Psoas muscle (tissue), 7 donors: ENCODE measurements at regions not wholly inside any gene's neighbourhood (a gene's known extent, or its start where the extent isn't known, plus 50 kb on each side); places are given as distances from the start of the nearest gene placed in this dataset.
"Not testable (repeated sequence)": the region's sequence is repeated elsewhere in the genome, so short reads cannot be mapped to it uniquely, and the experiment has no call there.

Experiments
- ATAC-seq, 4 donors: fragments of 200-7000 bp; cut with Tn5 transposase; one replicate each; pipeline ENCODE4 v1.9.1; 2020; ENCODE audit warnings: moderate library complexity in 3 of 4, mild to moderate bottlenecking in 2 of 4
- DNase-seq, 2 donors: peaks; one replicate each; pipeline ENCODE4 v3.0.0-alpha.2; 2020
- H3K27ac ChIP-seq: fragments of 200-600 bp; one replicate; pipeline ENCODE4 v1.8.0; 2022
- H3K27me3 ChIP-seq, 3 donors: fragments of 200-600 bp in 1 of 3; one replicate each; pipeline versions ENCODE4 v1.6.1 to v1.8.0; 2013 to 2022; ENCODE audit warnings: low read length in 2 of 3, mild to moderate bottlenecking in 2 of 3, moderate library complexity in 1 of 3; ENCODE audit not compliant: insufficient read depth in 3 of 3
- H3K36me3 ChIP-seq, 2 donors: fragments of 200-600 bp in 1 of 2; one replicate each; pipeline versions ENCODE4 v1.6.1 to v1.8.0; 2013 to 2022; ENCODE audit warnings: low read depth in 1 of 2, mild to moderate bottlenecking in 1 of 2, moderate library complexity in 1 of 2; ENCODE audit not compliant: insufficient read depth in 1 of 2
- H3K4me1 ChIP-seq: fragments of 200-600 bp; one replicate; pipeline ENCODE4 v1.8.0; 2022
- H3K4me3 ChIP-seq: fragments of 200-600 bp; one replicate; pipeline ENCODE4 v1.8.0; 2022; ENCODE audit warnings: mild to moderate bottlenecking
- H3K9me3 ChIP-seq: fragments of 200-600 bp; one replicate; pipeline ENCODE4 v1.8.0; 2022
- WGBS, 3 donors: extraction: QIAGEN DNeasy Blood & Tissue Kit; methylation state at CpG; one replicate each; pipeline versions ENCODE4 v1.1.6 to v1.1.7; 2013; 5-methylcytosine and 5-hydroxymethylcytosine counted together
- intact Hi-C, 2 donors: fragments of 100-400 bp; cut with DNase I; formaldehyde crosslinking; loops; one replicate each; pipeline versions ENCODE4 v1.11.0 to v1.14.2; 2022
- TF ChIP-seq, protein P1 (sequence below): fragments of 200-600 bp; IDR thresholded peaks from one replicate; pipeline ENCODE4 v1.8.0; 2022; ENCODE audit warnings: antibody characterized with exemption
- donor health status: healthy with polysubstance abuse.
- donor health status: DM: no; HTN: no; CAD: no; lungs with moderate emphysema.
- donor health status: Bipolar disorder and iron deficiency.
- donor health status: healthy.
- donor health status: DM: yes; HTN: yes; CAD: no.
- donor health status: DM: no; HTN: no; CAD: no.
- donor health status: DM: yes; HTN: yes; CAD: no.

DNA sequence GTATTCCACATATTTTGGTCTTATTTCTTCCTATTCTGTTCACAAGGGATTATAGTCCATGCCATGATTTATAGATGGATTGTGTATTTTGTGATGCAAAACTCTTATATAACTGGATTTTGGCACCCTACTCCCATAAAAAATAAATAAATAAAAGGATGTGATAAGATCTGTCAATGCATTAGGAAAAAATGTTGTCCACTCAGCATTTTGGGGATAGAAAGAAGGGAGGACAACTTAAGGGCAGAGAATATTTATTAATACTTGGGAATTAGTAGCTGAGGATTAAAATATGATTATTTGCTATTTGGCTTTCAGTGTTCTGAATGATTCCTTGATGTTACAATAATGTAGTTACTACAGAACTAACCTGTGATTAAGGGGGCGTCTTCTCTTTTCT lies 682.6 kb downstream of the ZBBX start:
- TF ChIP-seq, protein P1, sequence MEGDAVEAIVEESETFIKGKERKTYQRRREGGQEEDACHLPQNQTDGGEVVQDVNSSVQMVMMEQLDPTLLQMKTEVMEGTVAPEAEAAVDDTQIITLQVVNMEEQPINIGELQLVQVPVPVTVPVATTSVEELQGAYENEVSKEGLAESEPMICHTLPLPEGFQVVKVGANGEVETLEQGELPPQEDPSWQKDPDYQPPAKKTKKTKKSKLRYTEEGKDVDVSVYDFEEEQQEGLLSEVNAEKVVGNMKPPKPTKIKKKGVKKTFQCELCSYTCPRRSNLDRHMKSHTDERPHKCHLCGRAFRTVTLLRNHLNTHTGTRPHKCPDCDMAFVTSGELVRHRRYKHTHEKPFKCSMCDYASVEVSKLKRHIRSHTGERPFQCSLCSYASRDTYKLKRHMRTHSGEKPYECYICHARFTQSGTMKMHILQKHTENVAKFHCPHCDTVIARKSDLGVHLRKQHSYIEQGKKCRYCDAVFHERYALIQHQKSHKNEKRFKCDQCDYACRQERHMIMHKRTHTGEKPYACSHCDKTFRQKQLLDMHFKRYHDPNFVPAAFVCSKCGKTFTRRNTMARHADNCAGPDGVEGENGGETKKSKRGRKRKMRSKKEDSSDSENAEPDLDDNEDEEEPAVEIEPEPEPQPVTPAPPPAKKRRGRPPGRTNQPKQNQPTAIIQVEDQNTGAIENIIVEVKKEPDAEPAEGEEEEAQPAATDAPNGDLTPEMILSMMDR, result no peak
- Histone ChIP-seq H3K9me3 (no peaks in the 10 kb centered on the region), H3K36me3 (no peaks in the 10 kb centered on the region), H3K27ac (no peak overlapping the region), H3K27me3 (no peaks in the 10 kb centered on the region), H3K4me1 (no peaks in the 10 kb centered on the region), H3K4me3 (no peak overlapping the region)
- intact Hi-C loops, result no loop called here
- no peak for DNase-seq
- WGBS, 3 donors, result 80 to 91% (median 90%) methylated on average over 1 of the region's 1 CpG
- ATAC-seq, result no peak

GRCh38 chr3:166696103-166696502 lies 684.0 kb downstream of the ZBBX start:
- Histone ChIP-seq H3K9me3 (no peaks in the 10 kb centered on the region), H3K27ac (no peak overlapping the region), H3K4me1 (no peaks in the 10 kb centered on the region), H3K36me3 (no peaks in the 10 kb centered on the region), H3K4me3 (no peak overlapping the region), H3K27me3 (no peaks in the 10 kb centered on the region)
- WGBS, 3 donors, result 86 to 90% (median 89%) methylated on average over 2 of the region's 2 CpGs
- TF ChIP-seq, protein P1, result no peak
- DNase-seq, result no peak
- intact Hi-C loops, result no loop called here
- no peak for ATAC-seq

DNA sequence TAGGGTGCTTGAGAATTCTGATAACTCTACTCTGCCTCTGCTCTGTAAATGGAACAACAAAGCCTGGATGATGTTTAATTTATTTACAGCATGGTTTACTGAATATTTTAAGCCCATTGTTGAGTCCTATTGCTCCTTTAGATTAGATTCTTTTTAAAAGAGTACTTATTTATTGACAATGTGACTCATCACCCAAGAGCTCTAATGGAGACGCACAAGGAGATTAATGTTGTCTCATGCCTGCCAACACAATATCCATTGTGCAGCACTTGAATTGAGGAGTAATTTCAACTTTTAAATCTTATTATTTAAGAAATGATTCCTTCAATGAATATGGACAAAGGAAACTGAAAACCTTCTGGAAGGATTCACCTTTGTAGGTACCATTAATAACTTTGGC lies 691.4 kb downstream of the ZBBX start:
- H3K9me3 ChIP-seq, result no peaks in the 10 kb centered on the region
- no peak overlapping the region for H3K4me3 ChIP-seq
- no peak for DNase-seq
- no peak overlapping the region for H3K27ac ChIP-seq
- H3K4me1 ChIP-seq, result no peaks in the 10 kb centered on the region
- no peaks in the 10 kb centered on the region for H3K36me3 ChIP-seq
- intact Hi-C loops, result no loop called here
- 72 to 85% (median 74%) methylated on average over 1 of the region's 1 CpG for WGBS, 3 donors
- ATAC-seq, result no peak
- TF ChIP-seq, protein P1, result no peak
- H3K27me3 ChIP-seq, result no peaks in the 10 kb centered on the region

- Histone ChIP-seq H3K36me3 (no peaks in the 10 kb centered on the region), H3K4me1 (no peaks in the 10 kb centered on the region), H3K4me3 (no peak overlapping the region), H3K27me3 (no peaks in the 10 kb centered on the region), H3K9me3 (no peaks in the 10 kb centered on the region), H3K27ac (no peak overlapping the region)
- WGBS, 3 donors, result 89 to 96% (median 94%) methylated on average over 1 of the region's 1 CpG
- DNase-seq (no peak), ATAC-seq (no peak)
- TF ChIP-seq, protein P1, result no peak
- intact Hi-C loops, result no loop called here
These were observed 694.9 kb downstream of the ZBBX start for GRCh38 chr3:166685246-166685645.

DNA sequence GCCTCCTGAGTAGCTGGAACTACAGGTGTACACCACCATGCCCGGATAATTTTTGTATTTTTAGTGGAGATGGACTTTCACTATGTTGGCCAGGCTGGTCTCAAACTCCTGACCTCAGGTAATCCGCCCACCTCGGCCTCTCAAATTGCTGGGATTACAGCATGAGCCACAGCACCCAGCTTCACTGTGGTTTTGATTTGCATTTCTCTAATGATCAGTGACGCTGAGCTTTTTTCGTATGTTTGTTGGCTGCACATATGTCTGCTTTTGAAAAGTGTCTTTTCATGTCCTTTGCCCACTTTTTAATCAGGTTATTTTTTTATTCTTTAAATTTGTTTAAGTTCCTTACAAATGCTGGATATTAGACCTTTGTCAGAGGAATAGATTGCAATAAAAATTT lies 696.0 kb downstream of the ZBBX start:
- H3K27me3 ChIP-seq, H3K27ac ChIP-seq, H3K4me3 ChIP-seq, H3K36me3 ChIP-seq, intact Hi-C loops, DNase-seq, ATAC-seq, H3K4me1 ChIP-seq, H3K9me3 ChIP-seq: not testable (repeated sequence)
- WGBS, 3 donors, result 91 to 93% (median 92%) methylated on average over 5 of the region's 5 CpGs
